HUES64 (cell line): ENCODE measurements at regions not wholly inside any gene's neighbourhood (a gene's known extent, or its start where the extent isn't known, plus 50 kb on each side); places are given as distances from the start of the nearest gene placed in this dataset.

Experiments used
- H3K27ac ChIP-seq: 2 replicates; pipeline ENCODE4 v1.7.0; 2013; ENCODE audit warnings: low read depth, low read length, inconsistent platforms
- H3K27me3 ChIP-seq: 2 replicates; pipeline ENCODE4 v1.6.1; 2013; ENCODE audit warnings: mild to moderate bottlenecking, low read length; ENCODE audit not compliant: insufficient read depth
- H3K36me3 ChIP-seq: 2 replicates; pipeline ENCODE4 v1.6.1; 2013; ENCODE audit warnings: mild to moderate bottlenecking, low read length; ENCODE audit not compliant: insufficient read depth
- H3K4me1 ChIP-seq: 2 replicates; pipeline ENCODE4 v1.6.1; 2013; ENCODE audit warnings: mild to moderate bottlenecking, low read length, moderate library complexity; ENCODE audit not compliant: insufficient read depth
- H3K4me3 ChIP-seq: 2 replicates; pipeline ENCODE4 v1.5.1; 2013; ENCODE audit warnings: mild to moderate bottlenecking, low read length, moderate library complexity
- H3K9ac ChIP-seq: 2 replicates; pipeline ENCODE4 v1.6.1; 2013; ENCODE audit warnings: mild to moderate bottlenecking, low read depth, low read length
- H3K9me3 ChIP-seq: 2 replicates; pipeline ENCODE4 v1.6.1; 2013; ENCODE audit warnings: low read depth, low read length; ENCODE audit not compliant: insufficient read depth
- WGBS: fragments of 150-250, 120-280 bp; methylation state at CpG from one replicate; pipeline ENCODE4 v1.1.7; 2013; ENCODE audit warnings: missing lambda C conversion rate; 5-methylcytosine and 5-hydroxymethylcytosine counted together

GRCh38 chr13:105928048-105928447, 607.4 kb downstream of the EFNB2 start:
- no peak overlapping the region for H3K27ac ChIP-seq
- H3K27me3 ChIP-seq = no peaks in the 10 kb centered on the region
- H3K9ac ChIP-seq = no peak overlapping the region
- no peak overlapping the region for H3K4me3 ChIP-seq
- 100% methylated on average over 1 of the region's 1 CpG for WGBS
- no peaks in the 10 kb centered on the region for H3K4me1 ChIP-seq
- H3K9me3 ChIP-seq = no peaks in the 10 kb centered on the region
- H3K36me3 ChIP-seq = no peaks in the 10 kb centered on the region

GRCh38 chr13:105925496-105925895, 610.0 kb downstream of the EFNB2 start:
- Histone ChIP-seq H3K9me3 (no peaks in the 10 kb centered on the region), H3K4me3 (no peak overlapping the region), H3K27ac (no peak overlapping the region), H3K27me3 (no peaks in the 10 kb centered on the region), H3K9ac (no peak overlapping the region), H3K36me3 (no peaks in the 10 kb centered on the region), H3K4me1 (peaks cover under 1% of the 10 kb centered on the region)
- no CpG with 5 or more reads among the region's 2 CpGs for WGBS

DNA sequence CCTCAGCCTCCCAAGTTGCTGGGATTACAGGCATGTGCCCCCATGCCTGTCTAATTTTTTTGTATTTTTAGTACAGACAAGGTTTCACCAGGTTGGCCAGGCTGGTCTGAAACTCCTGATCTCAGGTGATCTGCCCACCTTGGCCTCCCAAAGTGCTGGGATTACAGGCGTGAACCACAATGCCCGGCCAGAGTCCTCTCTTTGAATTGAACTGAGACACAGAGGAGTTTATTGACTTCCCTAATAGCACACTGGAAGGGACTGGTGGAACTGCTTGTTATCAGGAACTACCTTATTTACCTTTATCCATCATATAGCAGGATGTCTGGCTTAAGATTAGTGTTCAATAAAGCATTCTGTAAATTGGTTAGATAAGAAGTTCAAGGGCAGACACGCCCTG, 613.8 kb downstream of the EFNB2 start:
- no peak overlapping the region for H3K27ac ChIP-seq
- 63% methylated on average over 3 of the region's 3 CpGs for WGBS
- peaks cover 22% of the 10 kb centered on the region for H3K4me1 ChIP-seq
- no peaks in the 10 kb centered on the region for H3K36me3 ChIP-seq
- no peaks in the 10 kb centered on the region for H3K9me3 ChIP-seq
- no peaks in the 10 kb centered on the region for H3K27me3 ChIP-seq
- H3K9ac ChIP-seq = no peak overlapping the region
- no peak overlapping the region for H3K4me3 ChIP-seq

- WGBS = 90% methylated on average over 4 of the region's 4 CpGs
- Histone ChIP-seq H3K27me3 (no peaks in the 10 kb centered on the region), H3K36me3 (no peaks in the 10 kb centered on the region), H3K9ac (no peak overlapping the region), H3K4me1 (peaks cover 22% of the 10 kb centered on the region), H3K9me3 (no peaks in the 10 kb centered on the region), H3K27ac (no peak overlapping the region), H3K4me3 (no peak overlapping the region)
These were observed 615.1 kb downstream of the EFNB2 start for GRCh38 chr13:105920370-105920769.

- 0 out of 2 replicates have a peak overlapping the region, but pooled peaks have one; percentile 14 for H3K27ac ChIP-seq
- no peaks in the 10 kb centered on the region for H3K27me3 ChIP-seq
- peaks cover 22% of the 10 kb centered on the region for H3K4me1 ChIP-seq
- H3K4me3 ChIP-seq = no peak overlapping the region
- no peak overlapping the region for H3K9ac ChIP-seq
- no peaks in the 10 kb centered on the region for H3K9me3 ChIP-seq
- no peaks in the 10 kb centered on the region for H3K36me3 ChIP-seq
- WGBS = 70% methylated on average over 16 of the region's 16 CpGs
These were observed 616.4 kb downstream of the EFNB2 start for GRCh38 chr13:105918842-105919741.

GRCh38 chr13:105915146-105915850, 620.2 kb downstream of the EFNB2 start:
- Histone ChIP-seq H3K27me3 (no peaks in the 10 kb centered on the region), H3K4me3 (no peak overlapping the region), H3K27ac (no peak overlapping the region), H3K9me3 (no peaks in the 10 kb centered on the region), H3K4me1 (peaks cover 19% of the 10 kb centered on the region), H3K36me3 (no peaks in the 10 kb centered on the region), H3K9ac (no peak overlapping the region)
- 89% methylated on average over 10 of the region's 10 CpGs for WGBS

DNA sequence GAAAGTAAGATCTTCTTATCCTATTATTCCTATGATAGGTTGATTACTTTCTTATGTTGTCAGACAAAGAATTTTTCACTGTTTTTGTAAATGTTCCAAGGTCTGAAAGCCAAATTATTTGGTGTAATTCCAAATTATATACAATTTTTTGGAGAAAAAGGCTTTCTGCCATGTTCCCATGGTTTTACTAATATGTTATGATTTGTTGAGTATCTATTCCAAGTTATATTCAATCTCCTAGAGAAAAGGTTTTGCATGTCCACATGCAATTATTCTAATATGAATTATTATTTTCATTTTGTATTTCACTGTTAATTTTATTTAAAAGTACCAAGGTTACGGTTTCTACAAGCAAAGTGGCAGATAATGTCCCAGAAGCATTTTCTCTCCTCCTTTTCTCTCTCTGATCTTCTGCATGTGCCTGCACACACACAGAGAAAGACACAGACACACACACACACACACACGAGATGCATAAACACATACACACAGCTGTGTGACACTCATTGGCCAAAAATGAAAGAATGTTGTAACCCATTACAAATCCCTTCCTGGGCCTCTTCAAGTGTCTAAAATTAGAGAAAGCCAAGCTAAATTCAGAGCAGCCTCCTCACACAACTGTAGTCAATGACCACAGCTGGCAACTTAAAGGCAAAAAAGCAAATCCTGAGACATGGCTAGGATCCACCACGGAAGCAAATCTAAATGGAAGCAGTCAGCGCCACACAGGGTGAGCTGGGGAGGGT, 621.0 kb downstream of the EFNB2 start:
- Histone ChIP-seq H3K4me3 (no peak overlapping the region), H3K9me3 (no peaks in the 10 kb centered on the region), H3K27me3 (no peaks in the 10 kb centered on the region), H3K9ac (no peak overlapping the region), H3K4me1 (peaks cover 11% of the 10 kb centered on the region), H3K27ac (no peak overlapping the region), H3K36me3 (no peaks in the 10 kb centered on the region)
- WGBS = 84% methylated on average over 4 of the region's 4 CpGs

DNA sequence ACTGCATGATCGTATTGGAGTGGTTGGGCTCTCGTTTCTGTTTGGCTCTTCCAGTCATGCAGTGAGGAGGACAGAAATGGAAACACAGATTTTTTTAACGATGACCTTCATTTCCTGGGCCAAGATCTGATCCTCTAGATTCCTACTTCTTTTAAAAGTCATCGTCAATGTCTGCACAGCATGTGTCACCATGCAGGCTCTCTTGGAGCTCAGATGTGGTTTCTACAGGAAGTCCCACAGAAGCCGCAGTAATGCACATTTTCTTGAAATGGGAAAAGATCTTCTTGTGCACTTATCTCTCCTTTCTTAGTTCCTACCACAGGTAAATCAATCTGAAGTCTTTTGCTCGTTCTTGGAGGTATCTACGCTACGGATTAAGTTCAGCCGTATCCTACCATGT, 626.9 kb downstream of the EFNB2 start:
- H3K9me3 ChIP-seq = no peaks in the 10 kb centered on the region
- no peak overlapping the region for H3K27ac ChIP-seq
- no peaks in the 10 kb centered on the region for H3K4me1 ChIP-seq
- H3K36me3 ChIP-seq = no peaks in the 10 kb centered on the region
- 93% methylated on average over 9 of the region's 9 CpGs for WGBS
- no peak overlapping the region for H3K9ac ChIP-seq
- H3K27me3 ChIP-seq = no peaks in the 10 kb centered on the region
- no peak overlapping the region for H3K4me3 ChIP-seq

GRCh38 chr13:105907319-105908019, 628.0 kb downstream of the EFNB2 start:
- 95% methylated on average over 2 of the region's 3 CpGs for WGBS
- no peak overlapping the region for H3K27ac ChIP-seq

DNA sequence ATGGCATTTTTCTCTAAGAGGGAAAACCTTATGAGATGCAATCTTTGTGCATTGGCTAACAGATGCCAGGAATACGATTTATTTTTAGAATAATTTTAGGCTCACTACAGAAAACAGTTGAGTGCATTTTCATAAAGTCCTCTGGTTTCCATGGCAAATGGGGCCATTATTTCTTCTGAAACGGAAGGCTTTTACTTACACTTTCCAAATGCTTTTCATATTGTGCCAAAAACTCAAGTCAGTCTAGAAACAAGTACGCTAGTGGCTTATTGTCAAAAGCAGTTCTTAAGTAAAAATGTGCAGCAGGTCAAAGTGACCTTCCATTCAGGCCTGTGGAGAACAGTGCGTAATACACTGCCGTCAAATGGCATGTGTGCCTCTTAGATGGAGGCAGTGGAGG, 628.7 kb downstream of the EFNB2 start:
- 95% methylated on average over 5 of the region's 5 CpGs for WGBS
- H3K27ac ChIP-seq = no peak overlapping the region
- H3K9ac ChIP-seq = no peak overlapping the region
- no peak overlapping the region for H3K4me3 ChIP-seq
- H3K9me3 ChIP-seq = no peaks in the 10 kb centered on the region
- H3K36me3 ChIP-seq = no peaks in the 10 kb centered on the region
- no peaks in the 10 kb centered on the region for H3K27me3 ChIP-seq
- no peaks in the 10 kb centered on the region for H3K4me1 ChIP-seq

More at GRCh38 chr13:105907319-105908019, 628.0 kb downstream of the EFNB2 start:
- Histone ChIP-seq H3K4me1 (no peaks in the 10 kb centered on the region), H3K4me3 (no peak overlapping the region), H3K9ac (no peak overlapping the region), H3K9me3 (no peaks in the 10 kb centered on the region), H3K27me3 (no peaks in the 10 kb centered on the region), H3K36me3 (no peaks in the 10 kb centered on the region)
